Tibial nerve (tissue), 4 donors: ENCODE measurements at regions not wholly inside any gene's neighbourhood (a gene's known extent, or its start where the extent isn't known, plus 50 kb on each side); places are given as distances from the start of the nearest gene placed in this dataset.

Source experiments
- DNase-seq, 2 donors: peaks; one replicate each; pipeline ENCODE4 v3.0.0-alpha.2; 2019; ENCODE audit warnings: low spot score in 2 of 2
- H3K27ac ChIP-seq, 4 donors: fragments of 200-600 bp; sonication (generic) in 3 of 4; one replicate each; pipeline ENCODE4 v1.5.1; 2017 to 2019; ENCODE audit warnings: mild to moderate bottlenecking in 1 of 4
- H3K27me3 ChIP-seq, 2 donors: fragments of 200-600 bp; sonication (generic) in 1 of 2; one replicate each; pipeline versions ENCODE4 v1.5.1 to v1.6.0; 2017 to 2019
- H3K36me3 ChIP-seq, 3 donors: fragments of 200-600 bp; sonication (generic); one replicate each; pipeline ENCODE4 v1.5.1; 2018 to 2019
- H3K4me1 ChIP-seq, 4 donors: fragments of 200-600 bp; sonication (generic) in 3 of 4; one replicate each; pipeline ENCODE4 v1.5.1; 2017 to 2019
- H3K4me3 ChIP-seq, 4 donors: fragments of 200-600 bp; sonication (generic) in 3 of 4; one replicate each; pipeline ENCODE4 v1.5.1; 2017 to 2019; ENCODE audit warnings: mild to moderate bottlenecking in 1 of 4, moderate library complexity in 1 of 4
- H3K9me3 ChIP-seq, 4 donors: fragments of 200-600 bp; sonication (generic) in 3 of 4; one replicate each; pipeline ENCODE4 v1.5.1; 2017 to 2019
- CTCF ChIP-seq, 5 experiments: fragments of 200-600 bp in 3 of 5; fragments of 450-650 bp in 2 of 5; sonication (generic) in 3 of 5; IDR thresholded peaks; one replicate each; pipeline ENCODE4 v1.5.1; 2016 to 2019; ENCODE audit warnings: antibody characterized with exemption in 5 of 5, mild to moderate bottlenecking in 3 of 5, moderate library complexity in 2 of 5
- EP300 ChIP-seq, 2 donors: sonication (generic); formaldehyde crosslinking; IDR thresholded peaks; one replicate each; pipeline ENCODE4 v1.6.1; 2017; ENCODE audit warnings: antibody characterized with exemption in 2 of 2, mild to moderate bottlenecking in 1 of 2
- POLR2A ChIP-seq, 2 donors: fragments of 450-650 bp; IDR thresholded peaks; one replicate each; pipeline ENCODE4 v1.6.1; 2017; ENCODE audit warnings: antibody characterized with exemption in 2 of 2, mild to moderate bottlenecking in 2 of 2, moderate library complexity in 2 of 2
- WGBS, 2 donors: methylation state at CpG; one replicate each; pipeline ENCODE4 v1.1.5; 2018; 5-methylcytosine and 5-hydroxymethylcytosine counted together

DNA sequence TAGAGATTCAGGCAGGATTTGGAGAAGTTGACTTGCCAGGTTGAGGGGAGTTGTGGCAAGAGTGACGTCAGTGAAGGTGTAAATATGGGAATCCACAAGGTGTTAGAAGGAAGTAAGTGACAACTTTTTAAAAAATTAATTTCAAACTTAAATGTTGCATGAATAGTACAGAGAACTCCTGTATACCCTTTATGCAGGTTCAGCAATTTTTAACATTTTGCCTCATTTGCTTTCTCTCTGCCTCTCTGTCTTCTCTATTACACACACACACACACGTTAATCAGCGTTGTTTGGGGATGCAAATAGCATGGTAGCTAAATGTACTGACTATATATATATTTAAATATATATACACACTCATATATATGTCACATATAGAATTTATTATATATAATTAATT, 273.7 kb downstream of the SMARCA1 start:
- no peak overlapping the region for H3K4me3 ChIP-seq
- no peaks in the 10 kb centered on the region for H3K36me3 ChIP-seq
- no peak for TF ChIP-seq EP300 (IDR thresholded peaks at IDR 0.05)
- no peak for TF ChIP-seq CTCF (IDR thresholded peaks at IDR 0.05)
- no peak for TF ChIP-seq POLR2A (IDR thresholded peaks at IDR 0.05)
- no peak overlapping the region for H3K27ac ChIP-seq
- no peaks in the 10 kb centered on the region for H3K27me3 ChIP-seq
- H3K4me1 ChIP-seq = no peaks in the 10 kb centered on the region
- WGBS, 2 donors = 62 to 86% methylated on average over 3 of the region's 3 CpGs
- H3K9me3 ChIP-seq = peaks cover 0 to 6% (median 0%) of the 10 kb centered on the region in 4 donors
- no peak for DNase-seq

GRCh38 chrX:129247642-129248041, 275.6 kb downstream of the SMARCA1 start:
- H3K36me3 ChIP-seq = no peaks in the 10 kb centered on the region
- H3K4me3 ChIP-seq = no peak overlapping the region
- H3K27me3 ChIP-seq = no peaks in the 10 kb centered on the region
- H3K4me1 ChIP-seq = no peaks in the 10 kb centered on the region
- DNase-seq = no peak
- H3K9me3 ChIP-seq = peaks cover 0 to 6% (median 0%) of the 10 kb centered on the region in 4 donors
- TF ChIP-seq EP300 (IDR thresholded peaks at IDR 0.05) = no peak
- no peak for TF ChIP-seq CTCF (IDR thresholded peaks at IDR 0.05)
- TF ChIP-seq POLR2A (IDR thresholded peaks at IDR 0.05) = no peak
- no peak overlapping the region for H3K27ac ChIP-seq
- 63 to 83% methylated on average over 3 of the region's 3 CpGs for WGBS, 2 donors

GRCh38 chrX:129239371-129239770, 283.9 kb downstream of the SMARCA1 start:
- no peaks in the 10 kb centered on the region for H3K27me3 ChIP-seq
- TF ChIP-seq EP300 (IDR thresholded peaks at IDR 0.05) (no peak), POLR2A (IDR thresholded peaks at IDR 0.05) (no peak), CTCF (IDR thresholded peaks at IDR 0.05) (no peak)
- H3K4me3 ChIP-seq = no peak overlapping the region
- no peak overlapping the region for H3K27ac ChIP-seq
- DNase-seq = no peak
- H3K9me3 ChIP-seq = no peaks in the 10 kb centered on the region
- no peaks in the 10 kb centered on the region for H3K36me3 ChIP-seq
- no peaks in the 10 kb centered on the region for H3K4me1 ChIP-seq
- WGBS, 2 donors = 63 to 69% methylated on average over 2 of the region's 2 CpGs

DNA sequence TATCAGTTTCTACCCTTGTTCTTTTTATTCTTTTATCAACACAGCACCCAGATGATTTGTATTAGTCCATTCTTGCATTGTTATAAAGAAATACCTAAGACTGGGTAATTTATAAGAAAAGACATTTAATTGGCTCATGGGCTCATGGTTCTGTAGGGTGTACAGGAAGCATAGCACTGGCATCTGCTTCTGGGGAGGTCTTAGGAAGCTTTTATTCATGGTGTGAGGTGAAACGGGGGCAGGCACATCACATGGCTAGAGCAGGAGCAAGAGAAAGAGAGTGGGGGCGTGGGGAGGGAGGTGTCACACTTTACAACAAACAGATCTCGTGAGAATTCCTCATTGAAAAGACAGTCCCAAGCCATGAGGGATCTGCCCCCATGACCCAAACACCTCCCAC, 285.3 kb downstream of the SMARCA1 start:
- Histone ChIP-seq H3K27ac (no peak overlapping the region), H3K4me1 (no peaks in the 10 kb centered on the region), H3K4me3 (no peak overlapping the region), H3K9me3 (no peaks in the 10 kb centered on the region), H3K36me3 (no peaks in the 10 kb centered on the region), H3K27me3 (no peaks in the 10 kb centered on the region)
- TF ChIP-seq POLR2A (IDR thresholded peaks at IDR 0.05) (no peak), CTCF (IDR thresholded peaks at IDR 0.05) (no peak), EP300 (IDR thresholded peaks at IDR 0.05) (no peak)
- WGBS, 2 donors = 65 to 73% methylated on average over 3 of the region's 3 CpGs
- no peak for DNase-seq

- 21 to 36% methylated on average over 1 of the region's 1 CpG for WGBS, 2 donors
- no peaks in the 10 kb centered on the region for H3K9me3 ChIP-seq
- H3K4me3 ChIP-seq = no peak overlapping the region
- no peak for DNase-seq
- no peak for TF ChIP-seq EP300 (IDR thresholded peaks at IDR 0.05)
- no peaks in the 10 kb centered on the region for H3K36me3 ChIP-seq
- no peaks in the 10 kb centered on the region for H3K27me3 ChIP-seq
- H3K4me1 ChIP-seq = no peaks in the 10 kb centered on the region
- H3K27ac ChIP-seq = no peak overlapping the region
These were observed 287.4 kb downstream of the SMARCA1 start for GRCh38 chrX:129235903-129236302.

DNA sequence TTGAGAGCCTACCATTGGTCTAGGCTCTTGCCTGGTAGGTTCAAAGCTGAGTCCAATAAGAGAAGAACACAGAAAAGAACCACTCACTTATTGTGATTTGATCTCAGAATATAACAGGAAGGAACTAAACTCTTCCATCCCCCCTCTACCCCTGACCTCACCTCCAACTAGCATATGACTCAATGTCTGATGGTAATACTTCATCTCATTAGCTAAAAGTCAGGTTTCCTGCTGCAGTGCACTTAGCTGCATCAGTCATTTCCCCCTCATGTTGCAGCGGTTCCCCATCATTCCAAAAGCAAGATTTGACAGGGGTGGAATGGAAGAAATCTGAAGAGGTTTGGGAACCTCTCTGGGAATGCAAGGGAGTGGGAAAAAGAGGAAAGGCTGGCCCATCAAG, 289.5 kb downstream of the SMARCA1 start:
- no peak for TF ChIP-seq POLR2A (IDR thresholded peaks at IDR 0.05)
- TF ChIP-seq CTCF (IDR thresholded peaks at IDR 0.05) = no peak
- TF ChIP-seq EP300 (IDR thresholded peaks at IDR 0.05) = no peak
- Histone ChIP-seq H3K4me1 (no peaks in the 10 kb centered on the region), H3K36me3 (no peaks in the 10 kb centered on the region), H3K4me3 (no peak overlapping the region), H3K27ac (no peak overlapping the region), H3K27me3 (no peaks in the 10 kb centered on the region), H3K9me3 (no peaks in the 10 kb centered on the region)
- WGBS, 2 donors = 60 to 92% methylated on average over 1 of the region's 1 CpG
- DNase-seq = no peak
